DMS79 treated with DMSO at 0.1 percent for 48 hours (cell line): ENCODE measurements at regions not wholly inside any gene's neighbourhood (a gene's known extent, or its start where the extent isn't known, plus 50 kb on each side); places are given as distances from the start of the nearest gene placed in this dataset.
"Not testable (repeated sequence)": the region's sequence is repeated elsewhere in the genome, so short reads cannot be mapped to it uniquely, and the experiment has no call there.

Experiments used
- DNase-seq: peaks from one replicate; lab custom pipeline; 2025; lab: John Stamatoyannopoulos, UW

GRCh38 chr4:73348185-73348584 lies 55.9 kb upstream of the ALB start:
- no peak for DNase-seq

- DNase-seq, result no peak
These were observed 56.6 kb upstream of the ALB start for GRCh38 chr4:73347497-73347896.

GRCh38 chr4:73345399-73345975 lies 58.6 kb upstream of the ALB start:
- no peak for DNase-seq

GRCh38 chr4:73344106-73344505 lies 60.0 kb upstream of the ALB start:
- DNase-seq, result no peak

GRCh38 chr4:73343432-73343831 lies 60.7 kb upstream of the ALB start:
- no peak for DNase-seq

- DNase-seq, result peak; percentile 11
These were observed 62.6 kb upstream of the ALB start for GRCh38 chr4:73341454-73341853.

- no peak for DNase-seq
These were observed 63.2 kb upstream of the ALB start for GRCh38 chr4:73340917-73341316.

GRCh38 chr4:73335679-73336078 lies 68.4 kb upstream of the ALB start:
- no peak for DNase-seq

GRCh38 chr4:73332012-73332411 lies 72.1 kb upstream of the ALB start:
- DNase-seq, result not testable (repeated sequence)

GRCh38 chr4:73329300-73329699 lies 70.7 kb upstream of the ANKRD17 start:
- no peak for DNase-seq

GRCh38 chr4:73325776-73326175 lies 67.2 kb upstream of the ANKRD17 start:
- not testable (repeated sequence) for DNase-seq

GRCh38 chr4:73317092-73317491 lies 58.5 kb upstream of the ANKRD17 start:
- no peak for DNase-seq

GRCh38 chr4:73315091-73315490 lies 56.5 kb upstream of the ANKRD17 start:
- no peak for DNase-seq

- no peak for DNase-seq
These were observed 54.4 kb upstream of the ANKRD17 start for GRCh38 chr4:73312967-73313366.

- peak; percentile 7 for DNase-seq
These were observed 52.8 kb upstream of the ANKRD17 start for GRCh38 chr4:73311428-73311827.

GRCh38 chr4:73309211-73309610 lies 50.6 kb upstream of the ANKRD17 start:
- DNase-seq, result no peak
